ENCODE measurements at regions not wholly inside any gene's neighbourhood (a gene's known extent, or its start where the extent isn't known, plus 50 kb on each side); places are given as distances from the start of the nearest gene placed in this dataset.
"Not testable (repeated sequence)": the region's sequence is repeated elsewhere in the genome, so short reads cannot be mapped to it uniquely, and the experiment has no call there.

DNA sequence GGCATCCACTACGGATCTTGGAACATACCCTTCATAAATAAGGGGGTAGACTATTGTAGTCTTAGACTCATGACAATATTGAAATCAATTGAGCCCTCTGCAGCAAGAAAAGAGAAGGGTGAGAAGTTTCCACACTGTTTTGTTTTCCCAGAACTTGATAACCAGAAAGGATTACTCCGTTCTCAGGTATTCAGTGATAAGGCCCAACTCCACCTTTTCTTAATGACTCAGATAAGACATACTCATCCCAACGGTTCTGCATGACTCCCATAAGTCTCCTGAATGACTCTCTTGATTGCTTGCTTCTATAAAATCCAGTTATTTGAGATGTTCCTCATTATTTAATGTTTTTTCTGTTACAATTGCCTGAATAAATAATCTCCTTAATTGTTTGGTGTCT, 111.7 kb downstream of the PABPC4L start:
- Histone ChIP-seq H3K4me3 (ENCODE audit: low read depth in 1 of 3, low read length in 3 of 3) (no peak overlapping the region), H3K27me3 (ENCODE audit: control insufficient read depth in 4 of 4, insufficient read depth in 4 of 4, low read length in 3 of 4) (peaks cover 0 to 2% (median 0%) of the 10 kb centered on the region in 4 donors), H3K36me3 (ENCODE audit: control insufficient read depth in 4 of 4, insufficient read depth in 3 of 4, low read depth in 1 of 4, low read length in 3 of 4) (no peaks in the 10 kb centered on the region), H3K4me1 (ENCODE audit: control insufficient read depth in 4 of 4, insufficient read depth in 4 of 4, low read length in 3 of 4) (no peaks in the 10 kb centered on the region), H3K27ac (ENCODE audit: low read depth in 1 of 2, low read length in 2 of 2) (no peak overlapping the region), H3K9ac (ENCODE audit: low read depth in 1 of 2, low read length in 2 of 2) (no peak overlapping the region), H3K9me3 (ENCODE audit: control insufficient read depth in 4 of 4, low read length in 3 of 4) (no peaks in the 10 kb centered on the region)
- TF ChIP-seq NR2F2 (IDR thresholded peaks at IDR 0.05) (no peak), JUND (IDR thresholded peaks at IDR 0.05) (no peak), TAF1 (conservative IDR thresholded peaks at IDR 0.05) (no peak), FOXA1 (IDR thresholded peaks at IDR 0.05) (no peak), HNF4A (conservative IDR thresholded peaks at IDR 0.05) (no peak), HNF4G (IDR thresholded peaks at IDR 0.05) (no peak), FOXA2 (IDR thresholded peaks at IDR 0.05) (no peak), YY1 (IDR thresholded peaks at IDR 0.05) (no peak), SP1 (IDR thresholded peaks at IDR 0.05) (no peak), RXRA (IDR thresholded peaks at IDR 0.05) (no peak)
- TF ChIP-seq, protein P1, sequence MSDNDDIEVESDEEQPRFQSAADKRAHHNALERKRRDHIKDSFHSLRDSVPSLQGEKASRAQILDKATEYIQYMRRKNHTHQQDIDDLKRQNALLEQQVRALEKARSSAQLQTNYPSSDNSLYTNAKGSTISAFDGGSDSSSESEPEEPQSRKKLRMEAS (IDR thresholded peaks at IDR 0.05), result no peak
- TF ChIP-seq, protein P2, sequence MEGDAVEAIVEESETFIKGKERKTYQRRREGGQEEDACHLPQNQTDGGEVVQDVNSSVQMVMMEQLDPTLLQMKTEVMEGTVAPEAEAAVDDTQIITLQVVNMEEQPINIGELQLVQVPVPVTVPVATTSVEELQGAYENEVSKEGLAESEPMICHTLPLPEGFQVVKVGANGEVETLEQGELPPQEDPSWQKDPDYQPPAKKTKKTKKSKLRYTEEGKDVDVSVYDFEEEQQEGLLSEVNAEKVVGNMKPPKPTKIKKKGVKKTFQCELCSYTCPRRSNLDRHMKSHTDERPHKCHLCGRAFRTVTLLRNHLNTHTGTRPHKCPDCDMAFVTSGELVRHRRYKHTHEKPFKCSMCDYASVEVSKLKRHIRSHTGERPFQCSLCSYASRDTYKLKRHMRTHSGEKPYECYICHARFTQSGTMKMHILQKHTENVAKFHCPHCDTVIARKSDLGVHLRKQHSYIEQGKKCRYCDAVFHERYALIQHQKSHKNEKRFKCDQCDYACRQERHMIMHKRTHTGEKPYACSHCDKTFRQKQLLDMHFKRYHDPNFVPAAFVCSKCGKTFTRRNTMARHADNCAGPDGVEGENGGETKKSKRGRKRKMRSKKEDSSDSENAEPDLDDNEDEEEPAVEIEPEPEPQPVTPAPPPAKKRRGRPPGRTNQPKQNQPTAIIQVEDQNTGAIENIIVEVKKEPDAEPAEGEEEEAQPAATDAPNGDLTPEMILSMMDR (IDR thresholded peaks at IDR 0.05; ENCODE audit: low read depth, low read length, missing input control), result no peak
- TF ChIP-seq, protein P3, sequence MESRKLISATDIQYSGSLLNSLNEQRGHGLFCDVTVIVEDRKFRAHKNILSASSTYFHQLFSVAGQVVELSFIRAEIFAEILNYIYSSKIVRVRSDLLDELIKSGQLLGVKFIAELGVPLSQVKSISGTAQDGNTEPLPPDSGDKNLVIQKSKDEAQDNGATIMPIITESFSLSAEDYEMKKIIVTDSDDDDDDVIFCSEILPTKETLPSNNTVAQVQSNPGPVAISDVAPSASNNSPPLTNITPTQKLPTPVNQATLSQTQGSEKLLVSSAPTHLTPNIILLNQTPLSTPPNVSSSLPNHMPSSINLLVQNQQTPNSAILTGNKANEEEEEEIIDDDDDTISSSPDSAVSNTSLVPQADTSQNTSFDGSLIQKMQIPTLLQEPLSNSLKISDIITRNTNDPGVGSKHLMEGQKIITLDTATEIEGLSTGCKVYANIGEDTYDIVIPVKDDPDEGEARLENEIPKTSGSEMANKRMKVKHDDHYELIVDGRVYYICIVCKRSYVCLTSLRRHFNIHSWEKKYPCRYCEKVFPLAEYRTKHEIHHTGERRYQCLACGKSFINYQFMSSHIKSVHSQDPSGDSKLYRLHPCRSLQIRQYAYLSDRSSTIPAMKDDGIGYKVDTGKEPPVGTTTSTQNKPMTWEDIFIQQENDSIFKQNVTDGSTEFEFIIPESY (IDR thresholded peaks at IDR 0.05), result no peak
- TF ChIP-seq, protein P4, sequence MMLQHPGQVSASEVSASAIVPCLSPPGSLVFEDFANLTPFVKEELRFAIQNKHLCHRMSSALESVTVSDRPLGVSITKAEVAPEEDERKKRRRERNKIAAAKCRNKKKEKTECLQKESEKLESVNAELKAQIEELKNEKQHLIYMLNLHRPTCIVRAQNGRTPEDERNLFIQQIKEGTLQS (IDR thresholded peaks at IDR 0.05), result no peak
- WGBS, result 40% methylated on average over 3 of the region's 3 CpGs
- DNase-seq (ENCODE audit: low spot score), result no peak

DNA sequence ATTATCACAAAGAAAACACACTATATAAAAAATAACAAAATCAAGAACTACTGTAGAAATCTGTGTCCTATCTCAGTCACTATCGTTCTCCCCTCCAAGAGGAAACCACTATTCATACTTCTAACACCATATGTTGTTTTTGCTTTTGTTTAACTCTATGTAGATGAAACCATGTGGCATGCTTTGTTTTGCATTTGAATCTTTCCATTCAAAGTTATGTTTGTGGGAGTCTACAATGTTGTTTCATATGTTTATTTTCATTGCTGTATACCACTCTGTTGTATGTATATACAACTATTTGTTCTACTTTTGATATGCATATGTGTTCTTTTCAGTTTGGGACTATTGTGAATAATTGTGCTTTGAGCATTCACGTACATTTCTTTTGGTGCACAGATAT, 116.1 kb downstream of the PABPC4L start:
- peaks cover 0 to 2% (median 0%) of the 10 kb centered on the region in 4 donors for H3K27me3 ChIP-seq (ENCODE audit: control insufficient read depth in 4 of 4, insufficient read depth in 4 of 4, low read length in 3 of 4)
- no peak overlapping the region for H3K27ac ChIP-seq (ENCODE audit: low read depth in 1 of 2, low read length in 2 of 2)
- WGBS, result 63% methylated on average over 2 of the region's 2 CpGs
- no peak overlapping the region for H3K4me3 ChIP-seq (ENCODE audit: low read depth in 1 of 3, low read length in 3 of 3)
- no peaks in the 10 kb centered on the region for H3K4me1 ChIP-seq (ENCODE audit: control insufficient read depth in 4 of 4, insufficient read depth in 4 of 4, low read length in 3 of 4)
- TF ChIP-seq HNF4G (IDR thresholded peaks at IDR 0.05) (no peak), YY1 (IDR thresholded peaks at IDR 0.05) (no peak)
- TF ChIP-seq, protein P4 (IDR thresholded peaks at IDR 0.05), result no peak
- H3K9ac ChIP-seq (ENCODE audit: low read depth in 1 of 2, low read length in 2 of 2), result no peak overlapping the region
- H3K9me3 ChIP-seq (ENCODE audit: control insufficient read depth in 4 of 4, low read length in 3 of 4), result no peaks in the 10 kb centered on the region
- DNase-seq (ENCODE audit: low spot score), result no peak
- no peaks in the 10 kb centered on the region for H3K36me3 ChIP-seq (ENCODE audit: control insufficient read depth in 4 of 4, insufficient read depth in 3 of 4, low read depth in 1 of 4, low read length in 3 of 4)

DNA sequence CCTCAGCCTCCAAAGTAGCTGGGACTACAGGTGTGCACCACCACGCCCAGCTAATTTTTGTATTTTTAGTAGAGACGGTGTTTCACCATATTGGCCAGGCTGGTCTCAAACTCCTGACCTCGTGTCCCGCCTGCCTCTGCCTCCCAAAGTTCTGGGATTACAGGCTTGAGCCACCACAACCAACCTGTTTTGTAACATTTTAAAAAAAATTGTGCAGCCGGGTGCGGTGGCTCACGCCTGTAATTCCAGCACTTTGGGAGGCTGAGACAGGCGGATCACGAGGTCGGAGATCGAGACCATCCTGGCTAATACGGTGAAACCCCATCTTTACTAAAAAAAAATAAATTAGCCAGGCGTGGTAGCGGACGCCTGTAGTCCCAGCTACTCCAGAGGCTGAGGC, 122.5 kb downstream of the PABPC4L start:
- H3K27ac ChIP-seq (ENCODE audit: low read depth in 1 of 2, low read length in 2 of 2); H3K27me3 ChIP-seq (ENCODE audit: control insufficient read depth in 4 of 4, insufficient read depth in 4 of 4, low read length in 3 of 4); H3K36me3 ChIP-seq (ENCODE audit: control insufficient read depth in 4 of 4, insufficient read depth in 3 of 4, low read depth in 1 of 4, low read length in 3 of 4); H3K9me3 ChIP-seq (ENCODE audit: control insufficient read depth in 4 of 4, low read length in 3 of 4); H3K4me3 ChIP-seq (ENCODE audit: low read depth in 1 of 3, low read length in 3 of 3); DNase-seq (ENCODE audit: low spot score); H3K9ac ChIP-seq (ENCODE audit: low read depth in 1 of 2, low read length in 2 of 2); H3K4me1 ChIP-seq (ENCODE audit: control insufficient read depth in 4 of 4, insufficient read depth in 4 of 4, low read length in 3 of 4): not testable (repeated sequence)
- WGBS, result 90% methylated on average over 15 of the region's 15 CpGs
